GM12873 (cell line): ENCODE measurements at regions not wholly inside any gene's neighbourhood (a gene's known extent, or its start where the extent isn't known, plus 50 kb on each side); places are given as distances from the start of the nearest gene placed in this dataset.

Experiments used
- CTCF ChIP-seq: IDR thresholded peaks from 2 replicates; pipeline ENCODE4 v1.5.1; 2012; ENCODE audit warnings: low read depth, mild to moderate bottlenecking, moderate library complexity, low read length, control low read depth; ENCODE audit not compliant: insufficient read depth; ENCODE audit errors: missing control alignments

DNA sequence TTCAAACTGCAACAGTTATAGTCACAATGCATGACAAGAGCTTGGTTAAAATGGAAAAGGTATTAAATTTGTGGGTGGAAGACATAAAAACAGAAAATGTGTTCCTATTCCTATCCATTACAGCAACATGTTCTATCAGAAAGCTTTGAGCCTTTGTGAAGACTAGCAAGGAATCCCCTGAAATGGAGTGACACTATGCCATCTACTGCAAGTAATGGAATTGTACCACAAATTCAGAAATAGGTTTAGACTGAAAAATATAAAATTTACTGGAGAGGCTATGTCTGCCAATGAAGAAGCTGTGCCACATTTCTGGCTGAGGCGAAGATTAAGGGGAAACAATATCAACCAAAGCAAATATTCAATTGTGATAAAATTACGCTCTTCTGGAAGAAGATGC is 247.9 kb downstream of the ADAM29 start:
- no peak for TF ChIP-seq CTCF

- no peak for TF ChIP-seq CTCF
Measured at GRCh38 chr4:175176710-175177109, 258.6 kb downstream of the ADAM29 start.

GRCh38 chr4:175190654-175191053 is 272.5 kb downstream of the ADAM29 start:
- TF ChIP-seq CTCF: no peak

DNA sequence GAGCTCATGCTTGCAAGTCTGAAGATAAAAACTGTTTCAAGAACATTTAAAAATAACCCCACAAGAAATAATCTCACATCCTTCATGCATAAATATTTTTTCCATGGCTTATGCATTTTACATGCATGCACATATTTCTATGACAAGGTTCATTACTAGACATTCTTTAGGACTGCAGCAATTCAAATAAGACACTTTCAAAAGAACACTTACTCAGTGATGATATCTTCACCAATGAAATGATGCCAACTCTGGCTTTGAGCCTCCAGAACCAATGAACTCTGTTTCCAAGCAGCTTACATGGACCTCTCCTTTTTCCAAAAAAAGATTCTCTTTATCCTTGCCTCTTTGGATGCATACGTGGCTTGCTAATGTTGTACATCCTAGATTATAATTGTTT is 279.9 kb downstream of the ADAM29 start:
- TF ChIP-seq CTCF: no peak

GRCh38 chr4:175215208-175215607 is 297.1 kb downstream of the ADAM29 start:
- no peak for TF ChIP-seq CTCF

DNA sequence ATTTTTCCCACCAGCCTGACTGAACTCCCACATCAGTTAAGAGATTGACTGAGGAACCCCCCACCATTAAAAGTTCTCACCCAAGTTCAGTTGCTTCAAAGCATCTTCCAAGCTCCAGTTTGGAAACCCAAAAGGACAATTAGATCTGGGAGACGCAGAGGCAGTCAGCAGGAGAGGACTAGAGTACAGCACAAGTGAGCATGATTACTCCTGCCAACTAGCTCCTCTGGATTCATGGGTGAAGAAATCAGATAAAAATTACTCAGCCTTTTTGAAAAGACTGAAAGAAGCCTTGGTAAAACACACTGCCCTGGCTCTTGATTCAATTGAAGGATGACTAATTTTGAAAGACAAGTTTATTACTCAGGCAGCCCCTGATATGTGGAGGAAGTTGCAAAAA is 297.5 kb downstream of the ADAM29 start:
- no peak for TF ChIP-seq CTCF

- TF ChIP-seq CTCF: no peak
Measured at GRCh38 chr4:175229154-175229553, 311.0 kb downstream of the ADAM29 start.

DNA sequence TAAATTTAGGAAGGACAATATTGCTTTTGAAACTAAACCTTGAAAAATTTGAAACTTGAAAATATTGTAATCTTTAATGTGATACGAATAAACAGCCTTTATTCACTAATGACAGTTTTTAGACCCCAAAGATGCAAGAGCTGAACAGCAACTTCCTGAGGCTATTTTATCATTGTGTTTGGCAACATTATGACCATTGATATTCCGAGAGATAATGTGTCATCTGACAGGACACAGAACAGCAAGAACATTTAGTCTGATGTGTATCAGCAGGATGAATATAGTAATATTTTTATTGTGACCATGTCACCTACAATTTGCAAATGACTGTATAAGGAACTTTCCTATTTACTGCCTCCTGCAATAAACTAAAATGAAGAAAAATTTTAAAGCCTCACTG is 316.0 kb downstream of the ADAM29 start:
- TF ChIP-seq CTCF: no peak
